ENCODE measurements at regions not wholly inside any gene's neighbourhood (a gene's known extent, or its start where the extent isn't known, plus 50 kb on each side); places are given as distances from the start of the nearest gene placed in this dataset.
"Not testable (repeated sequence)": the region's sequence is repeated elsewhere in the genome, so short reads cannot be mapped to it uniquely, and the experiment has no call there.

DNA sequence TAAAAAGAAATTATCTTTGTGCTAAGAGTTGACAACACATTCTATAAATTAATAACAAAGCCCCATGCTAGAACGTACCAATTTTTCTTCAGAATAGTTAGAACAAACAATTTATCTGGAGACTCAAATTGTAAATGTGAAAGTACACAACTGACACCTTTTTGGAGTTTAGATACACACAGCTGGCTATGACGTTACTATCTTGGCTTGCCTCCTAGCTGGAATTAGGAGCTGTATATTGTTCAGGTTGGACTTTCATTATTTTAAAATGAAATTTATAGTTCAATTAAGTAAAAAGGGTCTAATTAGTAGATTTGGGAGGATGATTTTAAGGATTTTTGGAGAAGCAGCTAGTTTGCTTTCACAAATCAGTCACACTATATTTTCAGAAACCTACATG is 393.9 kb upstream of the RIOK2 start:
- Histone ChIP-seq H3K27me3 (no peaks in the 10 kb centered on the region), H3K4me1 (ENCODE audit: insufficient read depth) (no peaks in the 10 kb centered on the region), H3K9me3 (ENCODE audit: low read depth) (no peaks in the 10 kb centered on the region), H3K79me2 (no peaks in the 10 kb centered on the region), H2AFZ (no peak overlapping the region), H3K27ac (no peak overlapping the region), H3K36me3 (replicated peaks; ENCODE audit: insufficient read depth, low read depth) (no peaks in the 10 kb centered on the region), H3K4me2 (no peak overlapping the region), H3K9me2 (replicated peaks; ENCODE audit: insufficient read depth) (no peaks in the 10 kb centered on the region), H4K20me1 (ENCODE audit: insufficient read depth, poor library complexity, severe bottlenecking) (no peaks in the 10 kb centered on the region), H3K4me3 (no peak overlapping the region)
- DNase-seq (ENCODE audit: low spot score), result no peak
- TF ChIP-seq, protein P1, sequence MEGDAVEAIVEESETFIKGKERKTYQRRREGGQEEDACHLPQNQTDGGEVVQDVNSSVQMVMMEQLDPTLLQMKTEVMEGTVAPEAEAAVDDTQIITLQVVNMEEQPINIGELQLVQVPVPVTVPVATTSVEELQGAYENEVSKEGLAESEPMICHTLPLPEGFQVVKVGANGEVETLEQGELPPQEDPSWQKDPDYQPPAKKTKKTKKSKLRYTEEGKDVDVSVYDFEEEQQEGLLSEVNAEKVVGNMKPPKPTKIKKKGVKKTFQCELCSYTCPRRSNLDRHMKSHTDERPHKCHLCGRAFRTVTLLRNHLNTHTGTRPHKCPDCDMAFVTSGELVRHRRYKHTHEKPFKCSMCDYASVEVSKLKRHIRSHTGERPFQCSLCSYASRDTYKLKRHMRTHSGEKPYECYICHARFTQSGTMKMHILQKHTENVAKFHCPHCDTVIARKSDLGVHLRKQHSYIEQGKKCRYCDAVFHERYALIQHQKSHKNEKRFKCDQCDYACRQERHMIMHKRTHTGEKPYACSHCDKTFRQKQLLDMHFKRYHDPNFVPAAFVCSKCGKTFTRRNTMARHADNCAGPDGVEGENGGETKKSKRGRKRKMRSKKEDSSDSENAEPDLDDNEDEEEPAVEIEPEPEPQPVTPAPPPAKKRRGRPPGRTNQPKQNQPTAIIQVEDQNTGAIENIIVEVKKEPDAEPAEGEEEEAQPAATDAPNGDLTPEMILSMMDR (IDR thresholded peaks at IDR 0.05; ENCODE audit: poor library complexity), result no peak
- no peak for TF ChIP-seq EZH2 (IDR thresholded peaks at IDR 0.05; ENCODE audit: borderline replicate concordance)
- no peak for TF ChIP-seq EZH2phosphoT487 (IDR thresholded peaks at IDR 0.05; ENCODE audit: low read depth, severe bottlenecking, unreplicated experiment)
- 75% methylated on average over 2 of the region's 2 CpGs for WGBS (ENCODE audit: low lambda C conversion rate, missing lambda C conversion rate)

DNA sequence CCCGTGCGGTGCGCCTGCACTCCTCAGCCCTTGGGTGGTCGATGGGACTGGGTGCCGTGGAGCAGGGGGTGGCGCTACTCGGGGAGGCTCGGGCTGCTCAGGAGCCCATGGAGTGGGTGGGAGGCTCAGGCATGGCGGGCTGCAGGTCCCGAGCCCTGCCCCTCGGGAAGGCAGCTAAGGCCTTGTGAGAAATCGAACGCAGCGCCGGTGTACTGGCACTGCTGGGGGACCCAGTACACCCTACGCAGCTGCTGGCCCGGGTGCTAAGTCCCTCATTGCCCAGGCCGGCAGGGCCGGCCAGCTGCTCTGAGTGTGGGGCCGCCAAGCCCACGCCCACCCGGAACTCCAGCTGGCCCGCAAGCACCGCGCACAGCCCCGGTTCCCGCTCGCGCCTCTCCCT is 396.9 kb upstream of the RIOK2 start:
- H2AFZ ChIP-seq; H4K20me1 ChIP-seq (ENCODE audit: insufficient read depth, poor library complexity, severe bottlenecking); H3K4me2 ChIP-seq; H3K79me2 ChIP-seq; H3K27me3 ChIP-seq; H3K4me1 ChIP-seq (ENCODE audit: insufficient read depth); H3K4me3 ChIP-seq; H3K27ac ChIP-seq; H3K9me2 ChIP-seq (replicated peaks; ENCODE audit: insufficient read depth); H3K9me3 ChIP-seq (ENCODE audit: low read depth); H3K36me3 ChIP-seq (replicated peaks; ENCODE audit: insufficient read depth, low read depth); DNase-seq (ENCODE audit: low spot score): not testable (repeated sequence)
- WGBS (ENCODE audit: low lambda C conversion rate, missing lambda C conversion rate), result 96% methylated on average over 20 of the region's 29 CpGs

DNA sequence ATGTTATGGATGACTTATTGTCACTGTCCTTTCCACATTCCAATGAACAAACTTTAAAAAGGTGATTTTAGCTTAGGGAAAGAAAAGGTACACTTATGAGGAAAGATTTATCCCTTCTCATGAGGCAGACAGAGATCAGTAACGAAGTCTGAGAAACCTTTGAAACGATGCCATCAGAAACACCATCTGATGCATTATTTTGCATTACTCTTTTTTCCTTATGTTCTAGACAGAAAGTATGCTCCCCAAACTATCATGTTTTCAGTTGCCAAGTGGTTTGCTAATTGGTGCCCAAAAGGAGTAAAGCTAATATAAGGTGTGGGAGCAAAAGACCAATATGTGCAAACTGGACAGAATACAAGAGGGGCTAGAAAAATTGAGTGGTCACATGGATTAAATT is 397.7 kb upstream of the RIOK2 start:
- WGBS (ENCODE audit: low lambda C conversion rate, missing lambda C conversion rate), result 100% methylated on average over 2 of the region's 2 CpGs
- Histone ChIP-seq H3K27ac (no peak overlapping the region), H3K79me2 (no peaks in the 10 kb centered on the region), H3K4me1 (ENCODE audit: insufficient read depth) (no peaks in the 10 kb centered on the region), H3K4me3 (no peak overlapping the region), H3K36me3 (replicated peaks; ENCODE audit: insufficient read depth, low read depth) (no peaks in the 10 kb centered on the region), H2AFZ (no peak overlapping the region), H3K4me2 (no peak overlapping the region), H3K27me3 (no peaks in the 10 kb centered on the region), H4K20me1 (ENCODE audit: insufficient read depth, poor library complexity, severe bottlenecking) (no peaks in the 10 kb centered on the region), H3K9me2 (replicated peaks; ENCODE audit: insufficient read depth) (no peaks in the 10 kb centered on the region), H3K9me3 (ENCODE audit: low read depth) (no peaks in the 10 kb centered on the region)
- TF ChIP-seq, protein P1 (IDR thresholded peaks at IDR 0.05; ENCODE audit: poor library complexity), result no peak
- DNase-seq (ENCODE audit: low spot score), result no peak

DNA sequence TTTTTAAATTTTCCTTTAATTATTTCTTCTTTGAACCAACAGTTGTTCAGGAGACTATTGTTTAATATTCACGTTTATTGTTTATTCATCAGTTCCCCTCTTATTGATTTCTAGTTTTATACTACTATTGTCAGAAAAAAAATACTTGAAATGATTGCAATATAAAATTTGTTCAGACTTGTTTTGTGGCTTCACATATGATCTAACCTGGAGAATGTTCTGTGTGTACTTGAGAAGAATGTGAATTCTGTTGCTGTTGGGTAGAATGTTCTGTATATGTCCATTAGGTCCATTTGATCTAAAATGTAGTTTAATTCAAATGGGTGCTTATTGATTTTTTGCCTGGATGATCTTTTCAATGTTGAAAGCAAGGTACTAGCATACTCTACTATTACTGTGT is 408.7 kb upstream of the RIOK2 start:
- H3K27me3 ChIP-seq, result no peaks in the 10 kb centered on the region
- 94% methylated on average over 1 of the region's 1 CpG for WGBS (ENCODE audit: low lambda C conversion rate, missing lambda C conversion rate)
- no peak overlapping the region for H2AFZ ChIP-seq
- H3K4me2 ChIP-seq, result no peak overlapping the region
- H3K4me1 ChIP-seq (ENCODE audit: insufficient read depth), result no peaks in the 10 kb centered on the region
- no peaks in the 10 kb centered on the region for H4K20me1 ChIP-seq (ENCODE audit: insufficient read depth, poor library complexity, severe bottlenecking)
- no peaks in the 10 kb centered on the region for H3K79me2 ChIP-seq
- no peaks in the 10 kb centered on the region for H3K36me3 ChIP-seq (replicated peaks; ENCODE audit: insufficient read depth, low read depth)
- no peak overlapping the region for H3K27ac ChIP-seq
- TF ChIP-seq EZH2 (IDR thresholded peaks at IDR 0.05; ENCODE audit: borderline replicate concordance) (no peak), EZH2phosphoT487 (IDR thresholded peaks at IDR 0.05; ENCODE audit: low read depth, severe bottlenecking, unreplicated experiment) (no peak)
- TF ChIP-seq, protein P1 (IDR thresholded peaks at IDR 0.05; ENCODE audit: poor library complexity), result no peak
- no peaks in the 10 kb centered on the region for H3K9me3 ChIP-seq (ENCODE audit: low read depth)
- no peak for DNase-seq (ENCODE audit: low spot score)
- H3K9me2 ChIP-seq (replicated peaks; ENCODE audit: insufficient read depth), result no peaks in the 10 kb centered on the region
- H3K4me3 ChIP-seq, result no peak overlapping the region
